DOHH2 (cell line): ENCODE measurements at regions not wholly inside any gene's neighbourhood (a gene's known extent, or its start where the extent isn't known, plus 50 kb on each side); places are given as distances from the start of the nearest gene placed in this dataset.

ENCODE experiments used
- H3F3A ChIP-seq: fragments of 200-600 bp; sonication (generic), shearing (Covaris generic); 2 replicates; pipeline ENCODE4 v1.6.0; 2016; ENCODE audit warnings: antibody characterized with exemption, mild to moderate bottlenecking; ENCODE audit not compliant: control insufficient read depth, insufficient read depth
- H3K27ac ChIP-seq: fragments of 200-600 bp; sonication (generic); 2 replicates; pipeline ENCODE4 v1.5.1; 2014; ENCODE audit warnings: low read depth, mild to moderate bottlenecking, low read length, moderate library complexity
- H3K27me3 ChIP-seq: fragments of 200-600 bp; sonication (generic); 2 replicates; pipeline ENCODE4 v1.6.1; 2014; ENCODE audit warnings: mild to moderate bottlenecking, low read length, mixed read lengths; ENCODE audit not compliant: control insufficient read depth
- H3K36me3 ChIP-seq: fragments of 200-600 bp; sonication (generic); 2 replicates; pipeline ENCODE4 v1.6.1; 2014; ENCODE audit warnings: mild to moderate bottlenecking, low read length, moderate library complexity, mixed read lengths; ENCODE audit not compliant: control insufficient read depth
- H3K4me1 ChIP-seq: fragments of 200-600 bp; sonication (generic); 2 replicates; pipeline ENCODE4 v1.6.1; 2014; ENCODE audit warnings: mild to moderate bottlenecking, low read length, mixed read lengths; ENCODE audit not compliant: control insufficient read depth
- H3K4me2 ChIP-seq: fragments of 200-600 bp; sonication (generic); 2 replicates; pipeline ENCODE4 v1.6.0; 2014; ENCODE audit warnings: mild to moderate bottlenecking, low read length, moderate library complexity
- H3K4me3 ChIP-seq: fragments of 200-600 bp; sonication (generic); 2 replicates; pipeline ENCODE4 v1.5.1; 2014; ENCODE audit warnings: mild to moderate bottlenecking, low read length, mixed read lengths
- H3K79me2 ChIP-seq: fragments of 200-600 bp; sonication (generic); 2 replicates; pipeline ENCODE4 v1.6.1; 2014; ENCODE audit warnings: mild to moderate bottlenecking, low read length, mixed read lengths; ENCODE audit not compliant: control insufficient read depth
- H3K9me2 ChIP-seq: fragments of 200-600 bp; sonication (generic); replicated peaks from 2 replicates; pipeline ENCODE4 v1.6.1; 2014; ENCODE audit warnings: mild to moderate bottlenecking, low read length, mixed read lengths; ENCODE audit not compliant: control insufficient read depth
- H3K9me3 ChIP-seq: fragments of 200-600 bp; sonication (generic); 2 replicates; pipeline ENCODE4 v1.6.1; 2014; ENCODE audit warnings: antibody characterized with exemption, low read length, mixed read lengths; ENCODE audit not compliant: control insufficient read depth, insufficient read depth
- H4K20me1 ChIP-seq: fragments of 200-600 bp; sonication (generic); 2 replicates; pipeline ENCODE4 v1.6.0; 2014; ENCODE audit warnings: low read depth, mild to moderate bottlenecking, antibody characterized with exemption, low read length, moderate library complexity; ENCODE audit not compliant: control insufficient read depth, insufficient read depth
- CTCF ChIP-seq: fragments of 200-600 bp; sonication (generic); IDR thresholded peaks from one replicate; pipeline ENCODE4 v1.5.1; 2014; ENCODE audit warnings: antibody characterized with exemption, mild to moderate bottlenecking, low read depth, low read length; ENCODE audit not compliant: poor library complexity, severe bottlenecking
- EZH2phosphoT487 ChIP-seq: fragments of 200-600 bp; sonication (generic); IDR thresholded peaks from 2 replicates; pipeline ENCODE4 v1.6.1; 2017; ENCODE audit warnings: borderline replicate concordance, mild to moderate bottlenecking, antibody characterized with exemption, low read length, moderate library complexity, mixed read lengths

GRCh38 chr2:242011167-242011513, 141.6 kb downstream of the RTP5 start:
- Histone ChIP-seq H3K4me3 (no peak overlapping the region), H3K27me3 (no peaks in the 10 kb centered on the region), H3K9me2 (no peaks in the 10 kb centered on the region), H3K79me2 (no peaks in the 10 kb centered on the region), H3K9me3 (peaks cover 2% of the 10 kb centered on the region; the same call in 1 of the 2 replicates), H3K36me3 (no peaks in the 10 kb centered on the region), H3F3A (peaks cover 16% of the 10 kb centered on the region), H3K4me2 (no peak overlapping the region), H4K20me1 (no peaks in the 10 kb centered on the region), H3K27ac (no peak overlapping the region), H3K4me1 (no peaks in the 10 kb centered on the region)
- TF ChIP-seq EZH2phosphoT487 (no peak), CTCF (no peak)

GRCh38 chr2:242011516-242011915, 142.0 kb downstream of the RTP5 start:
- Histone ChIP-seq H3K4me1 (no peaks in the 10 kb centered on the region), H3K27ac (no peak overlapping the region), H4K20me1 (no peaks in the 10 kb centered on the region), H3K4me3 (no peak overlapping the region), H3K36me3 (no peaks in the 10 kb centered on the region), H3K9me2 (no peaks in the 10 kb centered on the region), H3K27me3 (no peaks in the 10 kb centered on the region), H3F3A (peaks cover 16% of the 10 kb centered on the region), H3K4me2 (no peak overlapping the region), H3K9me3 (no peaks in the 10 kb centered on the region; the same call in 1 of the 2 replicates), H3K79me2 (no peaks in the 10 kb centered on the region)
- TF ChIP-seq EZH2phosphoT487: no peak
- no peak for TF ChIP-seq CTCF

GRCh38 chr2:242011991-242012764, 142.6 kb downstream of the RTP5 start:
- Histone ChIP-seq H3K9me3 (no peaks in the 10 kb centered on the region; the same call in 1 of the 2 replicates), H3K4me1 (no peaks in the 10 kb centered on the region), H3K36me3 (no peaks in the 10 kb centered on the region), H3F3A (peaks cover 16% of the 10 kb centered on the region), H3K4me3 (no peak overlapping the region), H3K27me3 (no peaks in the 10 kb centered on the region), H3K9me2 (no peaks in the 10 kb centered on the region), H3K27ac (no peak overlapping the region), H3K79me2 (no peaks in the 10 kb centered on the region), H4K20me1 (no peaks in the 10 kb centered on the region), H3K4me2 (no peak overlapping the region)
- TF ChIP-seq EZH2phosphoT487 (no peak), CTCF (no peak)
